ENCODE measurements at regions not wholly inside any gene's neighbourhood (a gene's known extent, or its start where the extent isn't known, plus 50 kb on each side); places are given as distances from the start of the nearest gene placed in this dataset.

GRCh38 chr11:33539751-33540150 lies 160.9 kb downstream of the C11orf91 start:
- TF ChIP-seq EP300 (IDR thresholded peaks at IDR 0.05) (no peak), CTCF (IDR thresholded peaks at IDR 0.05) (no peak), POLR2A (IDR thresholded peaks at IDR 0.05) (no peak), POLR2AphosphoS5 (IDR thresholded peaks at IDR 0.05) (no peak)
